GM19467 (cell line): ENCODE measurements at regions not wholly inside any gene's neighbourhood (a gene's known extent, or its start where the extent isn't known, plus 50 kb on each side); places are given as distances from the start of the nearest gene placed in this dataset.

Source experiments
- ATAC-seq: cut with Tn5 transposase; IDR thresholded peaks from one replicate; pipeline ENCODE4 v1.9.1; 2021; ENCODE audit warnings: mild to moderate bottlenecking, moderate library complexity; ENCODE audit not compliant: unreplicated experiment

- no peak for ATAC-seq
These were observed 298.7 kb downstream of the C4orf33 start for GRCh38 chr4:129394635-129395034.

GRCh38 chr4:129403848-129404247 is 307.9 kb downstream of the C4orf33 start:
- no peak for ATAC-seq

GRCh38 chr4:129410115-129410514 is 314.2 kb downstream of the C4orf33 start:
- ATAC-seq, result no peak

DNA sequence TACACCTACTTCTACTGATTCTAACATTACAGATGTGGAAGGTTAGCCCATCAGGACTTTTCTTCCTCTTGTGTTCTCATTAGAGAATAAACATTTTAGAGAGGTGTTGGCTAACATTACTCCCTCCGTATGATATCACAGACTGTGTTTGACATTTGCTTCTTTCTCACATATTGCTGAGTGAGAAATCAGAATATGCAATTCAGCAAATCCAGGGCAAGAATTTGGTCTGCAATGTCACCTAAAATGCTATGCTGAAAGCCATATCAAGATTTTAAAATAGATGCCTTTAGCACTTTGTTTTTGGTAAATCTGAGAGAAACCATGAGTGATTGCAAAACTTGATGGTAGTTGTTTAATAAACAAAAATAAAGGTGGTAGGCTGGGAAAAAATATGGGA is 319.1 kb downstream of the C4orf33 start:
- ATAC-seq, result no peak

- no peak for ATAC-seq
These were observed 324.7 kb downstream of the C4orf33 start for GRCh38 chr4:129420637-129421036.

- no peak for ATAC-seq
These were observed 326.3 kb downstream of the C4orf33 start for GRCh38 chr4:129422277-129422676.

- no peak for ATAC-seq
These were observed 332.5 kb downstream of the C4orf33 start for GRCh38 chr4:129428454-129428853.

DNA sequence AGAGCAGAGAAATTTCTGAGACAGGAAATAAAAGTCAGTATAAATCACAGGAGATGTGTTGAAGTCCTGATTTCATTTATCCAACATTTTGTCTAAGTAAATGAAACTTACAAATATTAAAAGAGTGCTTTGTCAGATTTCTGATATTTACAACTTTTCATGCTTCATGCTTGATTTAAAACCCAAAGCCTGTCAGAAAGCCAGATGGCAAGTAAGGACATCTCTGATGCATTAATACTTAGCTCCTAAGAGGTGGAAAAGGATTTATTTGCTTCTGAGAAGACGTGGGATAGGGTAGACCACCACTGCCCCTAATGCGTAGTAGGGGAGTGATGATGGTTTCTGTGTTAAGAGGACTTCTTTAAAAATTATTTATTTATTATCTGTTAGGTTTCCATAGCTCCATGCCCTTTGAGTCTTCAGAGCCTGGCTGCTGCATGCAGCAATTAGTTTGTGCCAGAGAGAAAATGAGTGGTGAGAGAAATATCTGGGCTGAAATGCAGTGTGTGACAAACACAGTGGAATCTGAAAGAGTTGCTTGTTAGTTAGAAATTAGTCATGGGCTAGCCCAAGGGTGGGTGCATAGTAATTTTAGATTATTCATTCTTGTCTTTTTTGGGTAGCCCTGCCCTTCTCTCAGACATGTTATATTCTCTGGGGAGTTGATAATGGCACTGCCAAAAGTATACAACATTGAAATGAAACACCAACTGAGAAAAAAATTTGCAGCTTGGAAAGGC is 333.8 kb downstream of the C4orf33 start:
- ATAC-seq, result no peak

- no peak for ATAC-seq
These were observed 341.4 kb downstream of the C4orf33 start for GRCh38 chr4:129437347-129437746.

DNA sequence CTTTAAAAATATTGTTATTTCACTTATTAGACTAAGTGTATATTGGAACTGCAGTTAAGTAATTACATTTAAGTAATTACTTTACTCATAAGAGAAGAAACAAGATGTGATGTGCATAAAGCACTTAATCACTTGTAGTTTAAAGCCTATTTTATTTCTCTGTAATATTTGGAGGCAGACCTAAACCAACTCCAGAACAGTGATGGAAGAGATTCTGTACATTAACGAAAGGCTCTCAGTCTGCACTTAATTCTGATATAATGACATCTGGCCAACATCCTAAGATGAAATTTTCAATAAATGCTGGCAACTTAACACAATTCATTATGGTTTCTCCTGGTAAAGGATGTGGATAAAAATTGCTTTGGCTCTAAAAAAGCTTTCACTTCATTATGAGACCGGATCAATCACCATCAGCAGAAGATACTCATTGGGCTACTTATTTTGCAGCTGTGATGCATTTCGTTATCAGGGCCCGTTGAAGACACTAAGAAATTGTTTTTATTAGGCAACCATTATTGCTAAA is 342.6 kb downstream of the C4orf33 start:
- no peak for ATAC-seq

- no peak for ATAC-seq
These were observed 350.1 kb downstream of the C4orf33 start for GRCh38 chr4:129446074-129446473.

DNA sequence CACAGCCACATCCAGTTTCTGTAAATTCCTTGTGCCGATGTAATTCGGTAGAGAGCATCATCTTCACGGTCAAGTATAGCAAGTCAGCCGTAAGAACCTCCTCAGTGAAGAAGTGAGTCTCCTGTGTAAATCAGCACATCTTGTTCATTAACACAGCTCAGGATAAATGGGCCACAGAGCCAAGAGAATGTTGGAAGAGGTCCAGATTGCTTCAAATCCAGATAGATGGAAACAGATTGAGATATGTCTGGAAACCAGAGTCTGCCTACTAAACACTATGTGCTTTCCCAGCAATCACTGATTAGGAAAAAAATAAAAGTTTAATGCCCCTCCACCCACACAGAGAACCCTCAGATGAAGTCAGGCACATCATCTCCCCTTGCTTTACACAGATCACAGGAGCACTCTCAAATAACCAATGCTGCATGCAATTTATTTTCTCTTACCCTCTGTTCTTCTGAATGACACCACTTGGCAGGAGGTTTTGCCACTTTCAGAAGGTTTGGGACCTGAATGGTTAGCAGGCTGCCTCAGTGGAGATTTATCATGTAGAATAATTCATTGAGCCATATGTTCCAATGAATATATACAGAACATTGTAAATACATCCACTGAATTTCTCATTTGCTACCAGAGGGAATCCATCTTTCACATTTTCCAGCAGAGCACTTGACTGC is 357.7 kb downstream of the C4orf33 start:
- no peak for ATAC-seq

GRCh38 chr4:129455482-129455881 is 359.5 kb downstream of the C4orf33 start:
- ATAC-seq, result no peak

DNA sequence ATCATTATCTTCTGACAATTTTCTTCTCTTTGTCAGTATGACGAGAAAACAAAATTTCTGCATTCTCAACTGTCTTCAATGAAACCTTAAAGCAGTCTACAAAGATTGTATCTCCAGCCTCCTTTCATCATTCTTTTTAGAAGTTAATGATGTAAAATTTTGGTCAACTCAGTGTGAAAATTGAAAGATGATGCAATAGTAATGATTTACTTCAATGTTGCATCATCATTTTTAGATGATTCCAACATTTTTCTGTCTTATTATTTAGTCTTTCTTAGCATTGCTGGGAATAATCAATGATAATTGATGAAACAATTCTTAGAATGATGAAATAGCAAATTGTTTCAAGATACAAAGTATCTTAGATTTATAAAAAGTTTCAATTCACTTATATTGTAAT is 372.7 kb downstream of the C4orf33 start:
- no peak for ATAC-seq

- ATAC-seq, result no peak
These were observed 378.7 kb downstream of the C4orf33 start for GRCh38 chr4:129474698-129475097.

DNA sequence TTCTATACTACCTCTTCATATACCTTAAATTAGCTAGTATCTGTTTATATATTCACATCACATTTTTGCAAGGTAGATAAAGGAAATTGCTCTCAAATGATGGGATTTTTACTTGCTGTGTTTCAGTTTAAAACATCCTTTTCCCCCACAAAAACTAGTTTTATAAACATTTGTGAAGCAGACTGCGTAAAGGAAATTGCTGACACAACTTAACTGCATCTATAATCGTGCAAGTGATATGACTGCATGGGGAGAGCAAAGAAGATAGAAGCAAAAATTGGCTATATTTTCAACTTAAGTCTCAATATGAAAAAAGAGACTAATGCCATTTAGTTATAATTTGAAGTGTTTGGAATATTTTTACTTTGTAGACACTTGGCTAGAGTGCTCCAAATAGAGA is 385.2 kb downstream of the C4orf33 start:
- ATAC-seq, result no peak

GRCh38 chr4:129488427-129488826 is 392.5 kb downstream of the C4orf33 start:
- ATAC-seq, result no peak

GRCh38 chr4:129490516-129490915 is 394.6 kb downstream of the C4orf33 start:
- no peak for ATAC-seq

GRCh38 chr4:129498626-129499025 is 402.7 kb downstream of the C4orf33 start:
- no peak for ATAC-seq

DNA sequence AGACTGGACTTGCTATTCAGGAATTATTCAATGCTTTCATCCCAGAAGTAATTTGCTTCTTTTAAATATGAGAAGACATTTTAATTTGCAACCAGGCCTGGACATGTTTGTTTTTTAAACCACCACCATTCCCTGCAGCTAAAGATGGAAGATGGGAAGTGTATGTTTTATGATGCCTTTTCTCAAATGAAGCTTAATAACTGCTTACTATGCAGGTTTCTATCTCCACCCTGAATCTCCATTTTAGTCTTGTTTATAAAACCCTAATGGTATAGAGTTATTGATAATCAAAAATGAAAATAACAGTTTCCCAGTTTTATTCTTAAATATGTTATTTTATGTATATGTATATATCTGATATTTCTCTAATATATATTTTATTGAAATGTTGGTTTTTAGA is 418.9 kb downstream of the C4orf33 start:
- no peak for ATAC-seq

- ATAC-seq, result no peak
These were observed 419.4 kb downstream of the C4orf33 start for GRCh38 chr4:129515356-129515755.

GRCh38 chr4:129526812-129527211 is 430.9 kb downstream of the C4orf33 start:
- ATAC-seq, result no peak
